Tibial nerve (tissue), 4 donors: ENCODE measurements at regions not wholly inside any gene's neighbourhood (a gene's known extent, or its start where the extent isn't known, plus 50 kb on each side); places are given as distances from the start of the nearest gene placed in this dataset.

Experiments used
- EP300 ChIP-seq, 2 donors: sonication (generic); formaldehyde crosslinking; IDR thresholded peaks; one replicate each; pipeline ENCODE4 v1.6.1; 2017; ENCODE audit warnings: antibody characterized with exemption in 2 of 2, mild to moderate bottlenecking in 1 of 2
- TF ChIP-seq, protein P1 (sequence below), 5 experiments: fragments of 200-600 bp in 3 of 5; fragments of 450-650 bp in 2 of 5; sonication (generic) in 3 of 5; IDR thresholded peaks; one replicate each; pipeline ENCODE4 v1.5.1; 2016 to 2019; ENCODE audit warnings: antibody characterized with exemption in 5 of 5, mild to moderate bottlenecking in 3 of 5, moderate library complexity in 2 of 5

DNA sequence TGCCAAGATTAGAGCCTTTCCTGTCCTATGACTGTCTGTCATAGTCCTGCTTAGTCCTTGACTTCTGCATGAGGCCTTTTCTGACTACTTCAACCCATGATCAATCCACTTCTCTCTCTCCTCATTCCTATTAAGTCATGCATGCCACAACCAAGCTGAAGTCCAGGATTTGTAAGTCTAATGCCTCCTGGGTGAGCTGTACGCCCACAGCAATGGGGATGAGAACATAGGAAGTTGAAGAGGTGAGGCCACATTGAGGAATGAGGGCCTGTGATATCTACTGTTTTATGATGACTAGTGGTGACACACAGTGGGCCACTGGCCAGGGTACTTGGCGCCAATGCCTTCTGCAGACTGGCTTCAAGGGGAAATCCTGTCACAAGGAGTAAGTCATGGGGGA, 994.1 kb upstream of the TMEM132C start:
- TF ChIP-seq, protein P1, sequence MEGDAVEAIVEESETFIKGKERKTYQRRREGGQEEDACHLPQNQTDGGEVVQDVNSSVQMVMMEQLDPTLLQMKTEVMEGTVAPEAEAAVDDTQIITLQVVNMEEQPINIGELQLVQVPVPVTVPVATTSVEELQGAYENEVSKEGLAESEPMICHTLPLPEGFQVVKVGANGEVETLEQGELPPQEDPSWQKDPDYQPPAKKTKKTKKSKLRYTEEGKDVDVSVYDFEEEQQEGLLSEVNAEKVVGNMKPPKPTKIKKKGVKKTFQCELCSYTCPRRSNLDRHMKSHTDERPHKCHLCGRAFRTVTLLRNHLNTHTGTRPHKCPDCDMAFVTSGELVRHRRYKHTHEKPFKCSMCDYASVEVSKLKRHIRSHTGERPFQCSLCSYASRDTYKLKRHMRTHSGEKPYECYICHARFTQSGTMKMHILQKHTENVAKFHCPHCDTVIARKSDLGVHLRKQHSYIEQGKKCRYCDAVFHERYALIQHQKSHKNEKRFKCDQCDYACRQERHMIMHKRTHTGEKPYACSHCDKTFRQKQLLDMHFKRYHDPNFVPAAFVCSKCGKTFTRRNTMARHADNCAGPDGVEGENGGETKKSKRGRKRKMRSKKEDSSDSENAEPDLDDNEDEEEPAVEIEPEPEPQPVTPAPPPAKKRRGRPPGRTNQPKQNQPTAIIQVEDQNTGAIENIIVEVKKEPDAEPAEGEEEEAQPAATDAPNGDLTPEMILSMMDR (IDR thresholded peaks at IDR 0.05), result no peak
- TF ChIP-seq EP300 (IDR thresholded peaks at IDR 0.05), result no peak
